ENCODE measurements at regions not wholly inside any gene's neighbourhood (a gene's known extent, or its start where the extent isn't known, plus 50 kb on each side); places are given as distances from the start of the nearest gene placed in this dataset.

DNA sequence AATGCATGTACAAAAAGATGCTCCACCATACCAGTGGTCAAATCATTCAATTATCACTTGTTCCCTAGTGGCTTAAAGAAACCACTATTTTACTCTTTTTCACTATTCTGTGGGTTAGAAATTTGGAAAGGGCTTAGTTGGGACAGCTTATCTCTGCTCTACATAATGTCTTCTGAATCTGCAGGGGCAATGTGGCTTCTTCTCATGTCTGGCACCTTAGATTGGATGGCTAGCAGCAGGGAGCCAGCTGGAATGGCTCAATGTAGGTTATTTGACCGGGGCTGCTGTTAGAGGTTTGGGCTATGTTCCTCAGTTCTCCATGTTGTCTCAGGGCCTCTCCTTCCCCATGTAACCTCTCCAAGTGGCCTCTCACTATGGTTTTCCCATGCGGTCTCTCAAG is 57.5 kb upstream of the EPHB1 start:
- TF ChIP-seq POLR2A (IDR thresholded peaks at IDR 0.05) (no peak), EP300 (IDR thresholded peaks at IDR 0.05) (no peak)
- TF ChIP-seq, protein P1, sequence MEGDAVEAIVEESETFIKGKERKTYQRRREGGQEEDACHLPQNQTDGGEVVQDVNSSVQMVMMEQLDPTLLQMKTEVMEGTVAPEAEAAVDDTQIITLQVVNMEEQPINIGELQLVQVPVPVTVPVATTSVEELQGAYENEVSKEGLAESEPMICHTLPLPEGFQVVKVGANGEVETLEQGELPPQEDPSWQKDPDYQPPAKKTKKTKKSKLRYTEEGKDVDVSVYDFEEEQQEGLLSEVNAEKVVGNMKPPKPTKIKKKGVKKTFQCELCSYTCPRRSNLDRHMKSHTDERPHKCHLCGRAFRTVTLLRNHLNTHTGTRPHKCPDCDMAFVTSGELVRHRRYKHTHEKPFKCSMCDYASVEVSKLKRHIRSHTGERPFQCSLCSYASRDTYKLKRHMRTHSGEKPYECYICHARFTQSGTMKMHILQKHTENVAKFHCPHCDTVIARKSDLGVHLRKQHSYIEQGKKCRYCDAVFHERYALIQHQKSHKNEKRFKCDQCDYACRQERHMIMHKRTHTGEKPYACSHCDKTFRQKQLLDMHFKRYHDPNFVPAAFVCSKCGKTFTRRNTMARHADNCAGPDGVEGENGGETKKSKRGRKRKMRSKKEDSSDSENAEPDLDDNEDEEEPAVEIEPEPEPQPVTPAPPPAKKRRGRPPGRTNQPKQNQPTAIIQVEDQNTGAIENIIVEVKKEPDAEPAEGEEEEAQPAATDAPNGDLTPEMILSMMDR (IDR thresholded peaks at IDR 0.05): no peak

Measured in sigmoid colon (tissue), 4 donors.